HL-60 (cell line): ENCODE measurements at regions not wholly inside any gene's neighbourhood (a gene's known extent, or its start where the extent isn't known, plus 50 kb on each side); places are given as distances from the start of the nearest gene placed in this dataset.

Experiments
- DNase-seq, 2 experiments: peaks; one replicate each; pipeline ENCODE4 v3.0.0-alpha.2; 2010 to 2020; ENCODE audit warnings: low read depth in 1 of 2, low spot score in 1 of 2
- H3K27ac ChIP-seq: fragments of 250-450 bp; sonication (Bioruptor Pico); replicated peaks from 2 replicates; pipeline ENCODE4 v1.5.1; 2020; ENCODE audit warnings: mild to moderate bottlenecking, moderate library complexity
- H3K27me3 ChIP-seq: fragments of 250-450 bp; sonication (Bioruptor Pico); 2 replicates; pipeline ENCODE4 v1.5.1; 2021; ENCODE audit warnings: mild to moderate bottlenecking, moderate library complexity; ENCODE audit not compliant: insufficient read depth, poor library complexity, severe bottlenecking
- H3K4me3 ChIP-seq: replicated peaks from 2 replicates; pipeline ENCODE4 v1.5.1; 2011; ENCODE audit warnings: mild to moderate bottlenecking, control low read depth, low read length; ENCODE audit not compliant: insufficient read depth
- CTCF ChIP-seq: IDR thresholded peaks from one replicate; pipeline ENCODE4 v1.5.1; 2011; ENCODE audit warnings: low read length, control low read depth, inconsistent platforms; ENCODE audit not compliant: insufficient read depth
- GABPA ChIP-seq: IDR thresholded peaks from 2 replicates; pipeline ENCODE4 v1.6.1; 2012; ENCODE audit warnings: low read depth
- POLR2AphosphoS5 ChIP-seq: IDR thresholded peaks from 2 replicates; pipeline ENCODE4 v1.6.1; 2012; ENCODE audit warnings: low read depth
- REST ChIP-seq: IDR thresholded peaks from 2 replicates; pipeline ENCODE4 v1.6.1; 2012; ENCODE audit warnings: low read depth; ENCODE audit not compliant: insufficient replicate concordance
- SPI1 ChIP-seq: IDR thresholded peaks from 2 replicates; pipeline ENCODE4 v1.6.1; 2012; ENCODE audit warnings: low read depth, mild to moderate bottlenecking, borderline replicate concordance

GRCh38 chr21:27831816-27832569 is 865.1 kb upstream of the ADAMTS5 start:
- TF ChIP-seq REST (no peak), CTCF (no peak), POLR2AphosphoS5 (no peak), GABPA (no peak), SPI1 (no peak)
- H3K27ac ChIP-seq: no peak overlapping the region
- no peak for DNase-seq
- peaks cover 2% of the 10 kb centered on the region for H3K27me3 ChIP-seq
- H3K4me3 ChIP-seq: no peak overlapping the region

DNA sequence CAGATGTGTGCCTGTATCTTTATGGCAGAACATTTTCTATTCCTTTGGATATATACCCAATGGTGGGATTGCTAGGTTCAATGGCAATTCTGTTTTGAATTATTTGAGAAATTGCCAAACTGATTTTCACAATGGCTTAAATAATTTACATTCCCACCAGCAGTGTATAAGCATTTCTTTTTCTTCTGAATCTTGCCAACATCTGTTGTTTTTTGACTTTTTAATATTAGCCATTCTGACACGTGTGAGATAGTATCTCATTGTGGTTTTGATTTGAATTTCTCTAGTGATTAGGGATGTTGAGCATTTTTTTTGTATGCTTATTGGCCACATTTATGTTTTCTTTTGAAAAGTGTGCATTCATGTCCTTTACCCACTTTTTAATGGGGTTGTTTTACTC is 864.3 kb upstream of the ADAMTS5 start:
- no peak for DNase-seq
- H3K27ac ChIP-seq: no peak overlapping the region
- TF ChIP-seq CTCF (no peak), GABPA (no peak), POLR2AphosphoS5 (no peak), SPI1 (no peak), REST (no peak)

DNA sequence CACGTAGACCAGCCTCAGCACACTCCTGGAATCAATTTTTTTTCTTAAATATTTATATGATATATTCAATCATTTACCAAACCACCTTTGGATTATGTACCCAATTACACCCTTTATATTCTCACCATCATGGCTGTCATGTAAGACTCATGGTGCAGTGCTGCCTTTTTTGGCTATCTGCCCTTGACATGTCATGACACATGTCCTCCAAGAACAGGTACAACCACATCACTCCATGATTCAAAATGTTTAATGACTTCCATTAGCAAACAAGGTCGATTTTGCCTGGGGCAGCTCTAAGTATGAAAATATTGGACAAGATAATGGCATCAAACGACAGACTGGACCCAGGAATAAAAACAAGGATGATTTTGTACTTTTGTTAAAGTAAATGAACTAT is 861.1 kb upstream of the ADAMTS5 start:
- H3K27me3 ChIP-seq: peaks cover 2% of the 10 kb centered on the region
- H3K4me3 ChIP-seq: no peak overlapping the region
- no peak for TF ChIP-seq SPI1
- TF ChIP-seq CTCF: no peak
- no peak for TF ChIP-seq REST
- TF ChIP-seq POLR2AphosphoS5: no peak
- TF ChIP-seq GABPA: no peak
- no peak overlapping the region for H3K27ac ChIP-seq
- no peak for DNase-seq

More for the DNA sequence above, 864.3 kb upstream of the ADAMTS5 start:
- H3K27me3 ChIP-seq: peaks cover 2% of the 10 kb centered on the region
- no peak overlapping the region for H3K4me3 ChIP-seq
